SK-N-SH treated with all-trans-retinoic acid at 6 μM for 48 hours (cell line): ENCODE measurements at regions not wholly inside any gene's neighbourhood (a gene's known extent, or its start where the extent isn't known, plus 50 kb on each side); places are given as distances from the start of the nearest gene placed in this dataset.

Experiments
- ATAC-seq: fragments of 200-7000 bp; cut with Tn5 transposase; 3 replicates; pipeline ENCODE4 v1.9.1; 2020; ENCODE audit warnings: mild to moderate bottlenecking, moderate library complexity
- ARNTL ChIP-seq: fragments of 450-650 bp; formaldehyde crosslinking; IDR thresholded peaks from 2 replicates; pipeline ENCODE4 v1.5.0; 2020; ENCODE audit warnings: low read depth, mild to moderate bottlenecking, moderate library complexity, borderline replicate concordance
- BACH2 ChIP-seq: fragments of 250-450 bp; sonication (Bioruptor Pico); IDR thresholded peaks from 2 replicates; pipeline ENCODE4 v1.9.0; 2021; ENCODE audit warnings: mild to moderate bottlenecking, borderline replicate concordance
- CSDC2 ChIP-seq: fragments of 250-450 bp; sonication (Bioruptor Pico); IDR thresholded peaks from 2 replicates; pipeline ENCODE4 v1.5.0; 2020; ENCODE audit warnings: mild to moderate bottlenecking, moderate library complexity
- CSRNP3 ChIP-seq: fragments of 250-450 bp; sonication (Bioruptor Pico); IDR thresholded peaks from 2 replicates; pipeline ENCODE4 v1.5.1; 2021; ENCODE audit warnings: mild to moderate bottlenecking, moderate library complexity
- ESRRG ChIP-seq: fragments of 250-450 bp; sonication (Bioruptor Pico); IDR thresholded peaks from 2 replicates; pipeline ENCODE4 v1.6.1; 2021; ENCODE audit warnings: mild to moderate bottlenecking
- GLIS3 ChIP-seq: fragments of 250-450 bp; sonication (Bioruptor Pico); IDR thresholded peaks from 2 replicates; pipeline ENCODE4 v1.5.0; 2020; ENCODE audit warnings: mild to moderate bottlenecking, moderate library complexity
- ISL1 ChIP-seq: fragments of 250-450 bp; sonication (Bioruptor Pico); IDR thresholded peaks from 2 replicates; pipeline ENCODE4 v2.1.2; 2022; ENCODE audit warnings: mild to moderate bottlenecking, moderate library complexity
- OSR1 ChIP-seq: fragments of 250-450 bp; sonication (Bioruptor Pico); IDR thresholded peaks from 2 replicates; pipeline ENCODE4 v1.8.0; 2022; ENCODE audit warnings: moderate library complexity, mild to moderate bottlenecking, inconsistent platforms
- PPARA ChIP-seq: fragments of 250-450 bp; sonication (Bioruptor Pico); IDR thresholded peaks from 2 replicates; pipeline ENCODE4 v1.5.0; 2020; ENCODE audit warnings: mild to moderate bottlenecking, borderline replicate concordance
- RARB ChIP-seq: fragments of 250-450 bp; sonication (Bioruptor Pico); IDR thresholded peaks from 2 replicates; pipeline ENCODE4 v1.8.0; 2021; ENCODE audit warnings: mild to moderate bottlenecking, moderate library complexity
- SNAI2 ChIP-seq: fragments of 250-450 bp; sonication (Bioruptor Pico); IDR thresholded peaks from 2 replicates; pipeline ENCODE4 v1.5.0; 2020; ENCODE audit warnings: mild to moderate bottlenecking, moderate library complexity
- TCF4 ChIP-seq: fragments of 250-450 bp; sonication (Bioruptor Pico); IDR thresholded peaks from 2 replicates; pipeline ENCODE4 v1.8.0; 2021; ENCODE audit warnings: mild to moderate bottlenecking, moderate library complexity, borderline replicate concordance
- TOX ChIP-seq: fragments of 250-450 bp; sonication (Bioruptor Pico); IDR thresholded peaks from 2 replicates; pipeline ENCODE4 v1.8.0; 2021; ENCODE audit warnings: mild to moderate bottlenecking, moderate library complexity, borderline replicate concordance
- TSHZ2 ChIP-seq: fragments of 250-450 bp; sonication (Bioruptor Pico); IDR thresholded peaks from 2 replicates; pipeline ENCODE4 v1.5.0; 2020; ENCODE audit warnings: mild to moderate bottlenecking, moderate library complexity
- ZC3H10 ChIP-seq: fragments of 250-450 bp; sonication (Bioruptor Pico); IDR thresholded peaks from 2 replicates; pipeline ENCODE4 v1.5.1; 2021; ENCODE audit warnings: mild to moderate bottlenecking, moderate library complexity
- ZFP3 ChIP-seq: fragments of 250-450 bp; sonication (Bioruptor Pico); IDR thresholded peaks from 2 replicates; pipeline ENCODE4 v1.5.0; 2020; ENCODE audit warnings: mild to moderate bottlenecking, moderate library complexity
- ZFP30 ChIP-seq: fragments of 450-650 bp; formaldehyde crosslinking; IDR thresholded peaks from 2 replicates; pipeline ENCODE4 v1.5.0; 2022; ENCODE audit warnings: mild to moderate bottlenecking, moderate library complexity
- ZNF565 ChIP-seq: fragments of 450-650 bp; formaldehyde crosslinking; conservative IDR thresholded peaks from 2 replicates; pipeline ENCODE4 v1.5.0; 2020; ENCODE audit warnings: low read depth, mild to moderate bottlenecking, moderate library complexity
- ZNF70 ChIP-seq: fragments of 450-650 bp; formaldehyde crosslinking; IDR thresholded peaks from 2 replicates; pipeline ENCODE4 v1.5.0; 2020; ENCODE audit warnings: mild to moderate bottlenecking, moderate library complexity
- ZNF8 ChIP-seq: fragments of 450-650 bp; formaldehyde crosslinking; IDR thresholded peaks from 2 replicates; pipeline ENCODE4 v1.5.0; 2020; ENCODE audit warnings: mild to moderate bottlenecking, moderate library complexity
- TF ChIP-seq, protein P1 (sequence below): fragments of 250-450 bp; sonication (Bioruptor Pico); IDR thresholded peaks from 2 replicates; pipeline ENCODE4 v1.5.1; 2020; ENCODE audit warnings: low read depth, mild to moderate bottlenecking, moderate library complexity

- TF ChIP-seq TSHZ2, result no peak
Measured at GRCh38 chr9:107613321-107613720, 123.8 kb upstream of the KLF4 start (continued).

DNA sequence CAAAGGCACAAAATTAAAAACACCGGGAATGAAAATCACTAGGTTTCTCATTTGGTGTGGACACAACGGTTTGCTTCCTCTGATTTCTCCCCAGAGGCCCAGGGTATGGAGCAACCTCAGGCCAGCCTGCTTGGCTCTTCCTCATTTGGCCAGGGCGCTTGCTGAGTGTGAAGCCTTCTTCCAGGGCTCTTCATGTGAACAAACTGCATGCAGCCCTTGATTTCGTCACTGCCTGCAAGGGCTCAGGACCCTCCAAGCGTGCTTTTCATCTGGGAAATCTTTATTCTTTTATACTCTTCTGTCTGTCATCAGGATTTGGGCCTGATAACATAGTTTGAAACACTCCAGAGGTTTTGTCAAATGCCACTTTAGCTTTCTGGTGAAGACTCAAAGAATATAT is 122.6 kb upstream of the KLF4 start:
- no peak for TF ChIP-seq ZFP3 (CRISPR knock-in tag)
- TF ChIP-seq ZNF70 (CRISPR knock-in tag), result no peak
- no peak for TF ChIP-seq GLIS3 (CRISPR knock-in tag)
- no peak for TF ChIP-seq ISL1
- TF ChIP-seq PPARA (CRISPR knock-in tag), result no peak
- no peak for TF ChIP-seq CSRNP3
- no peak for TF ChIP-seq ZNF8 (CRISPR knock-in tag)
- TF ChIP-seq ZNF565 (CRISPR knock-in tag), result no peak
- TF ChIP-seq RARB (CRISPR knock-in tag), result no peak
- TF ChIP-seq CSDC2 (CRISPR knock-in tag), result no peak
- TF ChIP-seq TSHZ2, result no peak
- TF ChIP-seq TOX (CRISPR knock-in tag), result no peak
- TF ChIP-seq TCF4 (CRISPR knock-in tag), result no peak
- no peak for TF ChIP-seq ZC3H10 (CRISPR knock-in tag)
- no peak for TF ChIP-seq OSR1
- no peak for TF ChIP-seq BACH2 (CRISPR knock-in tag)
- ATAC-seq, result no peak

- ATAC-seq, result no peak
- TF ChIP-seq TSHZ2, result no peak
- no peak for TF ChIP-seq TCF4 (CRISPR knock-in tag)
- TF ChIP-seq GLIS3 (CRISPR knock-in tag), result no peak
- TF ChIP-seq ZNF8 (CRISPR knock-in tag), result no peak
Measured at GRCh38 chr9:107609547-107609946, 120.0 kb upstream of the KLF4 start.

DNA sequence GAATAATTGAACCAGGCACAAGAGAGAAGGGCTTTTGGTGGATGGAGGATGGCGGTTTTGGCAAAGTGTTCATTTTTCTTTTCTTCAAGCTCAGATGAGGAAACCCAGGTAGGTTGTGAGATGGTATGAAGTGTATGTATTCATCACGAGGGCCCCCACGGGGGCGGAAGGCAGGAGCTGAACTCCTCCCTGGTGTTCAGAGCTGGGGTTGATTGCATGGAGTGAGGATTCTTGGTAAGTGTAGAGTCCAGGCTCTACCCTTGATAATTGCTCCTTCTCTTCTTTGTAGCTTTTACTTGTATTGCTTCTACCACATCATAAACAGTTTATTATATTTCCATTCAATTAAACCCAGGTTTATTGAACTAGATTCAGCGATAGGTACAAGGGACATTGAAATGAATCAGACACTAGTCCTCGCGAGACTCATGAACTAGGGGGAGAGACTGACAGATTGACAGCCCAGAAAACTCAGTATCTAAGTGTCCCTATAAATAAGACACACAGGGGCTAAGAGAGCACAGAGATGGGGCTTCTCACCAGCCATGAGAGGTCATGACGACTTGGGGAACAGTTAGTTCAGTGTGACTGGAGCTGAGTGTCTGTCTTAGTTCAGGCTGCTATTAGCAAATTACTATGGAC is 116.7 kb upstream of the KLF4 start:
- ATAC-seq, result no peak
- TF ChIP-seq PPARA (CRISPR knock-in tag) (no peak), ZFP3 (CRISPR knock-in tag) (no peak), ZNF70 (CRISPR knock-in tag) (no peak), CSDC2 (CRISPR knock-in tag) (no peak), BACH2 (CRISPR knock-in tag) (no peak), ZNF8 (CRISPR knock-in tag) (no peak), SNAI2 (CRISPR knock-in tag) (no peak), ZC3H10 (CRISPR knock-in tag) (no peak), ARNTL (CRISPR knock-in tag) (no peak), RARB (CRISPR knock-in tag) (no peak), ZFP30 (CRISPR knock-in tag) (no peak), CSRNP3 (no peak), ESRRG (CRISPR knock-in tag) (no peak)
- TF ChIP-seq, protein P1, sequence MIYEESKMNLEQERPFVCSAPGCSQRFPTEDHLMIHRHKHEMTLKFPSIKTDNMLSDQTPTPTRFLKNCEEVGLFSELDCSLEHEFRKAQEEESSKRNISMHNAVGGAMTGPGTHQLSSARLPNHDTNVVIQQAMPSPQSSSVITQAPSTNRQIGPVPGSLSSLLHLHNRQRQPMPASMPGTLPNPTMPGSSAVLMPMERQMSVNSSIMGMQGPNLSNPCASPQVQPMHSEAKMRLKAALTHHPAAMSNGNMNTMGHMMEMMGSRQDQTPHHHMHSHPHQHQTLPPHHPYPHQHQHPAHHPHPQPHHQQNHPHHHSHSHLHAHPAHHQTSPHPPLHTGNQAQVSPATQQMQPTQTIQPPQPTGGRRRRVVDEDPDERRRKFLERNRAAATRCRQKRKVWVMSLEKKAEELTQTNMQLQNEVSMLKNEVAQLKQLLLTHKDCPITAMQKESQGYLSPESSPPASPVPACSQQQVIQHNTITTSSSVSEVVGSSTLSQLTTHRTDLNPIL (CRISPR knock-in tag), result no peak
